ENCODE measurements at regions not wholly inside any gene's neighbourhood (a gene's known extent, or its start where the extent isn't known, plus 50 kb on each side); places are given as distances from the start of the nearest gene placed in this dataset.

GRCh38 chr16:77068402-77068801 lies 122.6 kb upstream of the MON1B start:
- H3K36me3 ChIP-seq (ENCODE audit: control insufficient read depth, insufficient read depth, low read length) = no peaks in the 10 kb centered on the region
- H3K4me3 ChIP-seq (ENCODE audit: low read depth, low read length) = no peak overlapping the region
- no peak for TF ChIP-seq CTCF (IDR thresholded peaks at IDR 0.05; ENCODE audit: insufficient read depth, low read depth, low read length)
- CTCF ChIA-PET = no interaction called here
- POLR2A ChIA-PET = no interaction called here
- no peaks in the 10 kb centered on the region for H3K27me3 ChIP-seq (ENCODE audit: control insufficient read depth, insufficient read depth, low read length)
- DNase-seq (ENCODE audit: low read depth) = no peak

- Histone ChIP-seq H3K27me3 (ENCODE audit: control insufficient read depth, insufficient read depth, low read length) (no peaks in the 10 kb centered on the region), H3K36me3 (ENCODE audit: control insufficient read depth, insufficient read depth, low read length) (no peaks in the 10 kb centered on the region), H3K4me3 (ENCODE audit: low read depth, low read length) (no peak overlapping the region)
- no peak for DNase-seq (ENCODE audit: low read depth)
- no peak for TF ChIP-seq CTCF (IDR thresholded peaks at IDR 0.05; ENCODE audit: insufficient read depth, low read depth, low read length)
- ChIA-PET CTCF (no interaction called here), POLR2A (no interaction called here)
These were observed 121.1 kb upstream of the MON1B start for GRCh38 chr16:77069929-77070328.

- POLR2A ChIA-PET = no interaction called here
- Histone ChIP-seq H3K27me3 (ENCODE audit: control insufficient read depth, insufficient read depth, low read length) (no peaks in the 10 kb centered on the region), H3K36me3 (ENCODE audit: control insufficient read depth, insufficient read depth, low read length) (no peaks in the 10 kb centered on the region), H3K4me3 (ENCODE audit: low read depth, low read length) (no peak overlapping the region)
- DNase-seq (ENCODE audit: low read depth) = no peak
- CTCF ChIA-PET = no interaction called here
- no peak for TF ChIP-seq CTCF (IDR thresholded peaks at IDR 0.05; ENCODE audit: insufficient read depth, low read depth, low read length)
These were observed 120.3 kb upstream of the MON1B start for GRCh38 chr16:77070683-77071082.

- ChIA-PET POLR2A (no interaction called here), CTCF (no interaction called here)
- H3K4me3 ChIP-seq (ENCODE audit: low read depth, low read length) = no peak overlapping the region
- H3K27me3 ChIP-seq (ENCODE audit: control insufficient read depth, insufficient read depth, low read length) = no peaks in the 10 kb centered on the region
- TF ChIP-seq CTCF (IDR thresholded peaks at IDR 0.05; ENCODE audit: insufficient read depth, low read depth, low read length) = no peak
- DNase-seq (ENCODE audit: low read depth) = no peak
- H3K36me3 ChIP-seq (ENCODE audit: control insufficient read depth, insufficient read depth, low read length) = no peaks in the 10 kb centered on the region
These were observed 114.2 kb upstream of the MON1B start for GRCh38 chr16:77076839-77077238.

- H3K27me3 ChIP-seq (ENCODE audit: control insufficient read depth, insufficient read depth, low read length) = no peaks in the 10 kb centered on the region
- DNase-seq (ENCODE audit: low read depth) = no peak
- CTCF ChIA-PET = no interaction called here
These were observed 113.6 kb upstream of the MON1B start for GRCh38 chr16:77077256-77077922.

More at GRCh38 chr16:77077256-77077922, 113.6 kb upstream of the MON1B start:
- POLR2A ChIA-PET = no interaction called here
- no peaks in the 10 kb centered on the region for H3K36me3 ChIP-seq (ENCODE audit: control insufficient read depth, insufficient read depth, low read length)
- no peak overlapping the region for H3K4me3 ChIP-seq (ENCODE audit: low read depth, low read length)
- TF ChIP-seq CTCF (IDR thresholded peaks at IDR 0.05; ENCODE audit: insufficient read depth, low read depth, low read length) = no peak

All from BJ (cell line).